ENCODE measurements at regions not wholly inside any gene's neighbourhood (a gene's known extent, or its start where the extent isn't known, plus 50 kb on each side); places are given as distances from the start of the nearest gene placed in this dataset.
"Not testable (repeated sequence)": the region's sequence is repeated elsewhere in the genome, so short reads cannot be mapped to it uniquely, and the experiment has no call there.

GRCh38 chr5:174504266-174504726, 220.1 kb upstream of the MSX2 start:
- H3K27me3 ChIP-seq (ENCODE audit: insufficient read depth, low read length) = peaks cover 34% of the 10 kb centered on the region; the same call in 1 of the 2 replicates
- no peaks in the 10 kb centered on the region for H3K9me3 ChIP-seq (ENCODE audit: control insufficient read depth in 1 of 2, insufficient read depth in 1 of 2, low read depth in 1 of 2, low read length in 2 of 2)
- H3K4me3 ChIP-seq (replicated peaks in 1 of 2; ENCODE audit: low read depth in 1 of 2, low read length in 2 of 2) = peak overlapping the region; percentile 17 to 43
- H3K27ac ChIP-seq (ENCODE audit: low read depth, low read length) = peak overlapping the region; percentile 49
- ChIA-PET CTCF (interaction anchor here (1.0 to 1.5 kb wide), 3 partner anchors 77 to 177 kb away, joined by 3 to 6 read pairs (median 4); no protein-coding TSS in a partner anchor), POLR2A (interaction anchor here (1.4 kb wide), 1 partner anchor 78 kb away, joined by 3 read pairs; no protein-coding TSS in a partner anchor), RAD21 (ENCODE audit: low non-redundant PET in 1 of 2, low total read pairs in 2 of 2, uncharacterized antibody in 2 of 2, unreplicated experiment in 2 of 2) (no interaction called here)
- ATAC-seq (0 out of 2 replicates have a peak, but pooled peaks have one; percentile 2), DNase-seq (ENCODE audit: low read depth, low spot score) (no peak)
- H3K36me3 ChIP-seq (ENCODE audit: control insufficient read depth in 1 of 2, insufficient read depth in 2 of 2, low read length in 2 of 2) = no peaks in the 10 kb centered on the region
- BruUV-seq (replicated peaks) = no TSS peak
- peak overlapping the region; percentile 73 for H3K4me2 ChIP-seq (ENCODE audit: low read length)
- intact Hi-C loops (cut with micrococcal nuclease) = no loop called here
- no peaks in the 10 kb centered on the region for H3K9me2 ChIP-seq (ENCODE audit: insufficient read depth)
- peak overlapping the region; percentile 42 for H2AFZ ChIP-seq (ENCODE audit: low read depth, low read length, poor library complexity, severe bottlenecking)
- H3K4me1 ChIP-seq (ENCODE audit: control insufficient read depth in 1 of 2, insufficient read depth in 2 of 2, low read length in 2 of 2) = peaks cover 49 to 53% of the 10 kb centered on the region in 2 experiments
- no peak overlapping the region for H3K9ac ChIP-seq (ENCODE audit: low read length)
- TF ChIP-seq POLR2A (IDR thresholded peaks at IDR 0.05; ENCODE audit: borderline replicate concordance, extremely low read depth, insufficient read depth, insufficient read length) (no peak), MAX (IDR thresholded peaks at IDR 0.05) (0 out of 2 replicates have a peak, but pooled peaks have one; percentile 4)
- H3K79me2 ChIP-seq (ENCODE audit: insufficient read depth, low read length) = no peaks in the 10 kb centered on the region
- no peaks in the 10 kb centered on the region for H4K20me1 ChIP-seq (ENCODE audit: insufficient read depth)

GRCh38 chr5:174505621-174506020, 218.8 kb upstream of the MSX2 start:
- Histone ChIP-seq H3K9me2 (ENCODE audit: insufficient read depth) (no peaks in the 10 kb centered on the region), H3K4me1 (ENCODE audit: control insufficient read depth in 1 of 2, insufficient read depth in 2 of 2, low read length in 2 of 2) (peaks cover 49 to 53% of the 10 kb centered on the region in 2 experiments), H3K9ac (ENCODE audit: low read length) (no peak overlapping the region), H3K79me2 (ENCODE audit: insufficient read depth, low read length) (no peaks in the 10 kb centered on the region), H3K27ac (ENCODE audit: low read depth, low read length) (no peak overlapping the region), H3K9me3 (ENCODE audit: control insufficient read depth in 1 of 2, insufficient read depth in 1 of 2, low read depth in 1 of 2, low read length in 2 of 2) (no peaks in the 10 kb centered on the region), H3K27me3 (ENCODE audit: insufficient read depth, low read length) (peaks cover 46% of the 10 kb centered on the region; the same call in 1 of the 2 replicates), H3K4me2 (ENCODE audit: low read length) (peak overlapping the region; percentile 73; the same call in 1 of the 2 replicates), H3K36me3 (ENCODE audit: control insufficient read depth in 1 of 2, insufficient read depth in 2 of 2, low read length in 2 of 2) (no peaks in the 10 kb centered on the region), H2AFZ (ENCODE audit: low read depth, low read length, poor library complexity, severe bottlenecking) (no peak overlapping the region), H4K20me1 (ENCODE audit: insufficient read depth) (no peaks in the 10 kb centered on the region), H3K4me3 (replicated peaks in 1 of 2; ENCODE audit: low read depth in 1 of 2, low read length in 2 of 2) (no peak overlapping the region)
- no TSS peak for BruUV-seq (replicated peaks)
- ATAC-seq = no peak
- intact Hi-C loops (cut with micrococcal nuclease) = no loop called here
- ChIA-PET RAD21 (ENCODE audit: low non-redundant PET in 1 of 2, low total read pairs in 2 of 2, uncharacterized antibody in 2 of 2, unreplicated experiment in 2 of 2) (no interaction called here), CTCF (no interaction called here), POLR2A (no interaction called here)
- DNase-seq (ENCODE audit: low read depth, low spot score) = no peak
- TF ChIP-seq RAD21 (IDR thresholded peaks at IDR 0.05; ENCODE audit: low read depth) (no peak), TCF7L2 (IDR thresholded peaks at IDR 0.05; ENCODE audit: borderline replicate concordance, extremely low read depth, insufficient read depth, insufficient read length) (peak; percentile 47)

GRCh38 chr5:174510782-174511453, 213.5 kb upstream of the MSX2 start:
- H3K36me3 ChIP-seq (ENCODE audit: control insufficient read depth in 1 of 2, insufficient read depth in 2 of 2, low read length in 2 of 2); CTCF ChIA-PET; H3K4me2 ChIP-seq (ENCODE audit: low read length); H2AFZ ChIP-seq (ENCODE audit: low read depth, low read length, poor library complexity, severe bottlenecking); intact Hi-C loops (cut with micrococcal nuclease); RAD21 ChIA-PET (ENCODE audit: low non-redundant PET in 1 of 2, low total read pairs in 2 of 2, uncharacterized antibody in 2 of 2, unreplicated experiment in 2 of 2); H4K20me1 ChIP-seq (ENCODE audit: insufficient read depth); POLR2A ChIA-PET; ATAC-seq; H3K9me2 ChIP-seq (ENCODE audit: insufficient read depth); H3K9me3 ChIP-seq (ENCODE audit: control insufficient read depth in 1 of 2, insufficient read depth in 1 of 2, low read depth in 1 of 2, low read length in 2 of 2); H3K79me2 ChIP-seq (ENCODE audit: insufficient read depth, low read length); H3K27ac ChIP-seq (ENCODE audit: low read depth, low read length); BruUV-seq (replicated peaks); DNase-seq (ENCODE audit: low read depth, low spot score); H3K9ac ChIP-seq (ENCODE audit: low read length); H3K4me3 ChIP-seq (replicated peaks in 1 of 2; ENCODE audit: low read depth in 1 of 2, low read length in 2 of 2): not testable (repeated sequence)
- peaks cover 5 to 17% of the 10 kb centered on the region in 2 experiments for H3K4me1 ChIP-seq (ENCODE audit: control insufficient read depth in 1 of 2, insufficient read depth in 2 of 2, low read length in 2 of 2)
- peaks cover 69% of the 10 kb centered on the region; the same call in 1 of the 2 replicates for H3K27me3 ChIP-seq (ENCODE audit: insufficient read depth, low read length)

Data from HCT116 (cell line).